ENCODE measurements at regions not wholly inside any gene's neighbourhood (a gene's known extent, or its start where the extent isn't known, plus 50 kb on each side); places are given as distances from the start of the nearest gene placed in this dataset.

DNA sequence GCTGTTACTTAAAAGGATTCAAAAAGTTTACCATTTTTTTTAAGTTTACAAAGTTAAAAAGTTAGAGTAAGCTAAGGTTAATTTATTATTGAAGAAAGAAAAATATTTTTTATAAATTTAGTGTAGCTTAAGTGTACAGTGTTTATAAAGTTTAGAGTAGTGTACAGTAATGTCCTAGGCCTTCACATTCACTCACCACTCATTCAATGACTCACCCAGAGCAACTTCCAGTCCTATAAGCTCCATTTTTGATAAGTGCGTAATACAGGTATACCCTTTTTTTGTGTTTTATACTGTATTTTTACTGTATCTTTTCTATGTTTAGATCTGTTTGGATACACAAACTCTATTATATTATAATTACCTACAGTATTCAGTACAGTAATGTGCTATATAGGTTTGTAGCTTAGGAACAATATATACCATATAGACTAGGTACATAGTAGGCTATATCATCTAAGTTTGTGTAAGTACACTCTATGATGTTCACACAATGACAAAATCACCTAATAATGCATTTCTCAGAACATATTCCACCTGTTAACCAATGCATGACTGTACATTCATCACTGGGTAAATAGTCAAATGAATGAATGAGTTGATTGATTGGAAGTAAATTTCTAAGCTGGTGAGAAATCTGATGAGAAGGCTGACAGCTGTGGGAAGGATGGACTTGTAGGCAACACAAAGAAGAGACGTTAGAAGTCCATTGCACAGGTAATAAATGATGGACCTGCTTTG is 95.2 kb upstream of the CDIN1 start:
- Mint-ChIP-seq H3K4me1 (no peaks in the 10 kb centered on the region), H3K27me3 (no peaks in the 10 kb centered on the region), H3K9me3 (no peaks in the 10 kb centered on the region), H3K4me3 (no peak overlapping the region), H3K27ac (no peak overlapping the region), H3K36me3 (no peaks in the 10 kb centered on the region)
- ATAC-seq: no peak

DNA sequence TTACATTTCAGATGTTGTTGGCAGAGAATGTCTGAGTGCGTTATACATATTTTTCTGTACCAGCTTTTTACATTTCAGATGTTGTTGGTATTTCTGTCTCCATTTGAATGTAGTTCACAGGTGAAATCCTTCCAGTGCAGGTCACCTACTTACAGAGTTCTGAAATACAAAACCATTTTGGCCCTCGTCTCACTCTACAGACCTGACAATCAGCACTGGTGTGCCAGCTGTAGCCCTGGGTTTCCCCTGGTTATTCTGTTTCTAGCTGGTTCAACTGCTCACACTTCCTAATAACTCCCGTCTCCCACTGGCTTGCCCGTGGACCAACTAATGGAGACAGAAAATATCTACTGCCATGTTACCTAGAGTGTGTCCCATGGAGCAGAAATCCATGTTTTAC is 87.5 kb upstream of the CDIN1 start:
- Mint-ChIP-seq H3K9me3 (no peaks in the 10 kb centered on the region), H3K36me3 (no peaks in the 10 kb centered on the region)
- ATAC-seq: no peak

DNA sequence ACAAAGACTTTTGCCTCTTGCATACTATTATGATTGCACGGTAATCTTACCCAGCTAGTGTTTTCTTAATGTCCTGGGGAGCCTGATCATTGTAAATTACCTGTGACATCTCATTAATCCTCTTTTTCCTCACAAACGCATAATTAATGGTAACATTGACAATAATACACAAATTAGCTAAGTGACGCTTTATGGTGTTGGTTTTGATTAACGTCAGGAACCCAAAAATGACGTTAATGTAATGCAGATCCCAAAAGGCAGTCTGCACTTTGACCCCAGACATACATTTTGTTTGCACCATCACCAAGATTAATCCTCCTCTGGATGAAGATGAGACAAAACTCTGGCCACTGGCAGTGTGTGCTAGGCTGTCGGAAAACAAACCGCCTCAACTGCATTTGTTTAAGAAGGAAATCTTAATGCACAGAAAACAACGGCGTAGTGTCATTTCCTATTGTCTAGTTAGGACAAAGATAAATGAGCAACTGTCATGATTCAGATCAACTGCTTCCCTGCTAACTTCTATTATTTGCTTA is 83.9 kb upstream of the CDIN1 start:
- ATAC-seq: no peak

More for the DNA sequence above, 87.5 kb upstream of the CDIN1 start:
- Mint-ChIP-seq H3K27me3 (peaks cover 9% of the 10 kb centered on the region), H3K4me3 (no peak overlapping the region), H3K4me1 (no peaks in the 10 kb centered on the region), H3K27ac (no peak overlapping the region)

GRCh38 chr15:36497901-36498300 is 81.5 kb upstream of the CDIN1 start:
- Mint-ChIP-seq H3K36me3 (no peaks in the 10 kb centered on the region), H3K4me3 (no peak overlapping the region), H3K9me3 (no peaks in the 10 kb centered on the region), H3K27ac (no peak overlapping the region), H3K4me1 (no peaks in the 10 kb centered on the region), H3K27me3 (peaks cover 9% of the 10 kb centered on the region)
- ATAC-seq: no peak

More for the DNA sequence above, 83.9 kb upstream of the CDIN1 start:
- H3K36me3 Mint-ChIP-seq: no peaks in the 10 kb centered on the region
- H3K4me1 Mint-ChIP-seq: no peaks in the 10 kb centered on the region
- H3K27ac Mint-ChIP-seq: no peak overlapping the region
- peaks cover 9% of the 10 kb centered on the region for H3K27me3 Mint-ChIP-seq
- no peaks in the 10 kb centered on the region for H3K9me3 Mint-ChIP-seq
- H3K4me3 Mint-ChIP-seq: no peak overlapping the region

- no peaks in the 10 kb centered on the region for H3K36me3 Mint-ChIP-seq
- H3K4me1 Mint-ChIP-seq: no peaks in the 10 kb centered on the region
- no peak for ATAC-seq
- no peak overlapping the region for H3K4me3 Mint-ChIP-seq
- peaks cover 9% of the 10 kb centered on the region for H3K27me3 Mint-ChIP-seq
- no peak overlapping the region for H3K27ac Mint-ChIP-seq
- H3K9me3 Mint-ChIP-seq: no peaks in the 10 kb centered on the region
These were observed 81.0 kb upstream of the CDIN1 start for GRCh38 chr15:36498401-36498800.

- no peaks in the 10 kb centered on the region for H3K9me3 Mint-ChIP-seq
- H3K4me3 Mint-ChIP-seq: no peak overlapping the region
- H3K36me3 Mint-ChIP-seq: no peaks in the 10 kb centered on the region
- ATAC-seq: no peak
- no peak overlapping the region for H3K27ac Mint-ChIP-seq
- H3K4me1 Mint-ChIP-seq: no peaks in the 10 kb centered on the region
- H3K27me3 Mint-ChIP-seq: peaks cover 9% of the 10 kb centered on the region
These were observed 80.5 kb upstream of the CDIN1 start for GRCh38 chr15:36498916-36499315.

DNA sequence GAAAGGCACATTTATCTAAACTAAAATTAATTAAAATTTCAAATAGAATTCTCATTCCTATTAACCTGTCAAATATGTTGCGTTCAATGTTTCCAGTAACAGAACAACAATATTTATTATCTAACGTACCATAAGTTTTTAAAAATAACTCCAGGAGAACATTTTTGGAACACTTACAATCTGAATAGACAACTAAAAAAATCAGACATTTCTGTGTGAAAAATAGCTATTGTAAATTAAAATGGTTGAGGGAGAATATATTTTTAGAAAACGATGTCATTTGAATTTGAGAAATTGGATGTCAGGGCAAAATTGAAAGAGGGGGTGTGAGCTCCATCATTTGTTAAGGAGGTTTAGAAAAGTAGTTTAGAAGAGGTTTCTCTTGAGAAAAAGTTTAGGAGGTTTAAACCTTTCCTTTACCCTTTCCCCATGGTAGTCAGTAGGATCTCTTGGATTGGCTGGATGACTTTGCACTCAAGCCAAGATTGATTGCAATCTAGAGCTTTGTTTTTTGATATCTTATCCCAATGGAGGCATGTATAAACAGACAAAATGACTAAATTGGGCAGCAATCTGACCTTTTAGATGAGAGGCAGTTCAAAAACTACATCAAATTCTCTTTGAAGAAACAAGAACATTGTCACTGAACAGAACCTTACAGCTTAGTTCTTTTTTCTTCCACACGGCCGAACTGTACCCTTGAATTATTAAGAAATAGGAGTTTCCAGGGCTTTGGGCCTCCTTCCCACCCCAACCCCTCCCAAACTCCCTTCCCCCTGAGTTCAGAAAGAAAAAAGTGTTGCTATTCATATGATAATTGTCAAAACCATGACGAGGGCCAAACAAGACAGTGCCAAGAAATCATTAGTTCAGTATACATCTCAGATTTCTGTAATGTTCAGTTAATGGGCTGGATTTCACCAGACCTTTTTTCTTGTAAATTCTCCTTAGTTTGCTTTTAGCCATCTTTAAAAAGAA is 79.7 kb upstream of the CDIN1 start:
- H3K36me3 Mint-ChIP-seq: no peaks in the 10 kb centered on the region
- ATAC-seq: no peak
- H3K9me3 Mint-ChIP-seq: no peaks in the 10 kb centered on the region
- peaks cover 1% of the 10 kb centered on the region for H3K27me3 Mint-ChIP-seq
- no peak overlapping the region for H3K4me3 Mint-ChIP-seq
- H3K27ac Mint-ChIP-seq: no peak overlapping the region
- H3K4me1 Mint-ChIP-seq: no peaks in the 10 kb centered on the region

- H3K9me3 Mint-ChIP-seq: no peaks in the 10 kb centered on the region
- no peaks in the 10 kb centered on the region for H3K36me3 Mint-ChIP-seq
- ATAC-seq: peak; percentile 73
- H3K4me1 Mint-ChIP-seq: no peaks in the 10 kb centered on the region
- peaks cover 9% of the 10 kb centered on the region for H3K27me3 Mint-ChIP-seq
- H3K4me3 Mint-ChIP-seq: no peak overlapping the region
- no peak overlapping the region for H3K27ac Mint-ChIP-seq
These were observed 78.3 kb upstream of the CDIN1 start for GRCh38 chr15:36501063-36501678.

DNA sequence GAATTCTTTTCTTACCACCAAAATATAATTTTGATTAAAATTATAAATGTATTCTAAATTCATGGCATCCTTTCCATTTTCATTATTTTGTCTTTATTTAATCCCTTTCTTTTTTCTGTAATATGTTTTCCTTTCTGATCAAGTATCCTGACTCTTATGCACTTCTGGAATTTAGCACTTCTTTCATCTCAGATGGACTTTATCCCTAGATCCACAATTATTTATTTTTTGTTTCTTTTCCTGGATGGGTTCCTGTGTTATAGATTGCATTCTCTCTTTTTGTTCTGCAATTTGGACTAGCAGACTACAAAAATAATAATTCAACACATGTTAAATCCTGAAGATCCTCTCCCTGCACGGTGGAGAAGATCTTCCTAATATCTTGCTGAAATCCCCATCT is 76.9 kb upstream of the CDIN1 start:
- peaks cover 9% of the 10 kb centered on the region for H3K27me3 Mint-ChIP-seq
- no peaks in the 10 kb centered on the region for H3K9me3 Mint-ChIP-seq
- no peak for ATAC-seq
- H3K36me3 Mint-ChIP-seq: no peaks in the 10 kb centered on the region
- no peak overlapping the region for H3K4me3 Mint-ChIP-seq
- no peaks in the 10 kb centered on the region for H3K4me1 Mint-ChIP-seq
- H3K27ac Mint-ChIP-seq: no peak overlapping the region

- Mint-ChIP-seq H3K27ac (no peak overlapping the region), H3K36me3 (no peaks in the 10 kb centered on the region), H3K4me1 (no peaks in the 10 kb centered on the region), H3K27me3 (peaks cover 9% of the 10 kb centered on the region), H3K9me3 (no peaks in the 10 kb centered on the region), H3K4me3 (no peak overlapping the region)
- ATAC-seq: no peak
These were observed 72.6 kb upstream of the CDIN1 start for GRCh38 chr15:36506733-36507356.

GRCh38 chr15:36507458-36507857 is 72.0 kb upstream of the CDIN1 start:
- no peak overlapping the region for H3K27ac Mint-ChIP-seq
- no peaks in the 10 kb centered on the region for H3K36me3 Mint-ChIP-seq
- no peaks in the 10 kb centered on the region for H3K9me3 Mint-ChIP-seq
- H3K4me1 Mint-ChIP-seq: no peaks in the 10 kb centered on the region
- no peak overlapping the region for H3K4me3 Mint-ChIP-seq
- H3K27me3 Mint-ChIP-seq: peaks cover 9% of the 10 kb centered on the region
- no peak for ATAC-seq

- Mint-ChIP-seq H3K9me3 (no peaks in the 10 kb centered on the region), H3K27ac (no peak overlapping the region), H3K4me3 (no peak overlapping the region), H3K4me1 (no peaks in the 10 kb centered on the region), H3K36me3 (no peaks in the 10 kb centered on the region), H3K27me3 (no peaks in the 10 kb centered on the region)
- no peak for ATAC-seq
These were observed 67.8 kb upstream of the CDIN1 start for GRCh38 chr15:36511594-36511993.

GRCh38 chr15:36517758-36518157 is 61.7 kb upstream of the CDIN1 start:
- Mint-ChIP-seq H3K27ac (no peak overlapping the region), H3K36me3 (no peaks in the 10 kb centered on the region), H3K4me1 (no peaks in the 10 kb centered on the region), H3K4me3 (no peak overlapping the region), H3K27me3 (peaks cover 11% of the 10 kb centered on the region), H3K9me3 (no peaks in the 10 kb centered on the region)
- no peak for ATAC-seq

DNA sequence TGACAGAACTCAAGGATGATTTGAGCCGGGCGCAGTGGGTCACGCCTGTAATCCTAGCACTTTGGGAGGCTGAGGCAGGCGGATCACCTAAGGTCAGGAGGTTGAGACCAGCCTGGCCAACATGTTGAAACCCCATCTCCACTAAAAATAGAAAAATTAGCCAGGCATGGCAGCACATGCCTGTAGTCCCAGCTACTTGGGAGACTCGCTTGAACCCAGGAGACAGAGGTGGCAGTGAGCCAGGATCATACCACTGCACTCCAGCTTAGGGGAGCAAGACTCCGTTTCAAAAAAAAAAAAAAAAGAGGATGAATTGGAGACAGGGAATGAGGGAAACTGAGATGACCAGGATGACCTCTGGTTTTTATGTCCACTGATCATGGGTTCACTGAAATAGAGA is 60.4 kb upstream of the CDIN1 start:
- Mint-ChIP-seq H3K36me3 (no peaks in the 10 kb centered on the region), H3K4me3 (no peak overlapping the region), H3K27ac (no peak overlapping the region), H3K4me1 (no peaks in the 10 kb centered on the region), H3K27me3 (peaks cover 11% of the 10 kb centered on the region), H3K9me3 (no peaks in the 10 kb centered on the region)
- ATAC-seq: no peak

DNA sequence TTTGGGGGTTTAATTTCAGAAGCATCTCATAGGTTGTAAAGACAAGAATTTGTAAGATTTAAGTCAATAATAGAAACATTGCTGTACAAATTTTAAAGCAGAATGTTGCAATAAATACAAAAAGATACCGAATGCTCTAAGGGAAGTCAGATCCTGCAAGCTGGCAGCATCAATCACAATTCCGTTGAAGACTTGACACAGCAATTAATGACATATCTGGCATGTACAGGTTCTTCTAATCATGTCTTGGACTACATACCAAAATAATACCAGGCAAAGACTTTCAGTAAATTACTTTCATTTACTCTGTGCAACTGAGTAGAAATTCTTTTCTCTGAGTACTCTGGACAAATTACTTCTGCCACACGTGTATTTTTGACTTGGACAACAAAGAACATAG is 54.0 kb upstream of the CDIN1 start:
- Mint-ChIP-seq H3K4me3 (no peak overlapping the region), H3K27ac (no peak overlapping the region), H3K27me3 (no peaks in the 10 kb centered on the region), H3K4me1 (peaks cover 15% of the 10 kb centered on the region), H3K36me3 (no peaks in the 10 kb centered on the region), H3K9me3 (no peaks in the 10 kb centered on the region)
- ATAC-seq: no peak
